ENCODE measurements at regions not wholly inside any gene's neighbourhood (a gene's known extent, or its start where the extent isn't known, plus 50 kb on each side); places are given as distances from the start of the nearest gene placed in this dataset.

- Histone ChIP-seq H3K27me3 (ENCODE audit: low read depth, low read length) (no peaks in the 10 kb centered on the region), H3K4me1 (ENCODE audit: control insufficient read depth in 1 of 2, insufficient read depth in 2 of 2, low read length in 2 of 2) (no peaks in the 10 kb centered on the region), H3K4me3 (ENCODE audit: low read depth in 1 of 2, low read length in 2 of 2) (no peak overlapping the region), H3K27ac (ENCODE audit: low read length) (no peak overlapping the region), H3K36me3 (ENCODE audit: control insufficient read depth in 1 of 2, insufficient read depth in 2 of 2, low read length in 2 of 2) (no peaks in the 10 kb centered on the region), H3K9me3 (ENCODE audit: control insufficient read depth in 1 of 2, low read length in 2 of 2) (no peaks in the 10 kb centered on the region)
Measured at GRCh38 chr16:80459331-80459777, 81.4 kb upstream of the DYNLRB2 start.

- no peak overlapping the region for H3K27ac ChIP-seq (ENCODE audit: low read length)
- no peak overlapping the region for H3K4me3 ChIP-seq (ENCODE audit: low read depth in 1 of 2, low read length in 2 of 2)
- no peaks in the 10 kb centered on the region for H3K27me3 ChIP-seq (ENCODE audit: low read depth, low read length)
- H3K4me1 ChIP-seq (ENCODE audit: control insufficient read depth in 1 of 2, insufficient read depth in 2 of 2, low read length in 2 of 2) = no peaks in the 10 kb centered on the region
- H3K9me3 ChIP-seq (ENCODE audit: control insufficient read depth in 1 of 2, low read length in 2 of 2) = no peaks in the 10 kb centered on the region
- H3K36me3 ChIP-seq (ENCODE audit: control insufficient read depth in 1 of 2, insufficient read depth in 2 of 2, low read length in 2 of 2) = no peaks in the 10 kb centered on the region
Measured at GRCh38 chr16:80457871-80458270, 82.9 kb upstream of the DYNLRB2 start.

GRCh38 chr16:80454802-80455201, 86.0 kb upstream of the DYNLRB2 start:
- Histone ChIP-seq H3K9me3 (ENCODE audit: control insufficient read depth in 1 of 2, low read length in 2 of 2) (no peaks in the 10 kb centered on the region), H3K27me3 (ENCODE audit: low read depth, low read length) (no peaks in the 10 kb centered on the region), H3K36me3 (ENCODE audit: control insufficient read depth in 1 of 2, insufficient read depth in 2 of 2, low read length in 2 of 2) (no peaks in the 10 kb centered on the region), H3K4me1 (ENCODE audit: control insufficient read depth in 1 of 2, insufficient read depth in 2 of 2, low read length in 2 of 2) (no peaks in the 10 kb centered on the region), H3K4me3 (ENCODE audit: low read depth in 1 of 2, low read length in 2 of 2) (no peak overlapping the region), H3K27ac (ENCODE audit: low read length) (no peak overlapping the region)

- Histone ChIP-seq H3K4me3 (ENCODE audit: low read depth in 1 of 2, low read length in 2 of 2) (no peak overlapping the region), H3K4me1 (ENCODE audit: control insufficient read depth in 1 of 2, insufficient read depth in 2 of 2, low read length in 2 of 2) (no peaks in the 10 kb centered on the region), H3K9me3 (ENCODE audit: control insufficient read depth in 1 of 2, low read length in 2 of 2) (no peaks in the 10 kb centered on the region), H3K27ac (ENCODE audit: low read length) (no peak overlapping the region), H3K27me3 (ENCODE audit: low read depth, low read length) (no peaks in the 10 kb centered on the region), H3K36me3 (ENCODE audit: control insufficient read depth in 1 of 2, insufficient read depth in 2 of 2, low read length in 2 of 2) (no peaks in the 10 kb centered on the region)
Measured at GRCh38 chr16:80449392-80449791, 91.4 kb upstream of the DYNLRB2 start.

GRCh38 chr16:80447241-80447640, 93.6 kb upstream of the DYNLRB2 start:
- H3K9me3 ChIP-seq (ENCODE audit: control insufficient read depth in 1 of 2, low read length in 2 of 2) = no peaks in the 10 kb centered on the region
- no peaks in the 10 kb centered on the region for H3K36me3 ChIP-seq (ENCODE audit: control insufficient read depth in 1 of 2, insufficient read depth in 2 of 2, low read length in 2 of 2)
- H3K4me1 ChIP-seq (ENCODE audit: control insufficient read depth in 1 of 2, insufficient read depth in 2 of 2, low read length in 2 of 2) = no peaks in the 10 kb centered on the region
- no peaks in the 10 kb centered on the region for H3K27me3 ChIP-seq (ENCODE audit: low read depth, low read length)
- no peak overlapping the region for H3K4me3 ChIP-seq (ENCODE audit: low read depth in 1 of 2, low read length in 2 of 2)
- no peak overlapping the region for H3K27ac ChIP-seq (ENCODE audit: low read length)

- H3K4me3 ChIP-seq (ENCODE audit: low read depth in 1 of 2, low read length in 2 of 2) = no peak overlapping the region
- H3K27ac ChIP-seq (ENCODE audit: low read length) = no peak overlapping the region
- no peaks in the 10 kb centered on the region for H3K27me3 ChIP-seq (ENCODE audit: low read depth, low read length)
- no peaks in the 10 kb centered on the region for H3K9me3 ChIP-seq (ENCODE audit: control insufficient read depth in 1 of 2, low read length in 2 of 2)
- no peaks in the 10 kb centered on the region for H3K4me1 ChIP-seq (ENCODE audit: control insufficient read depth in 1 of 2, insufficient read depth in 2 of 2, low read length in 2 of 2)
- H3K36me3 ChIP-seq (ENCODE audit: control insufficient read depth in 1 of 2, insufficient read depth in 2 of 2, low read length in 2 of 2) = no peaks in the 10 kb centered on the region
Measured at GRCh38 chr16:80442779-80443178, 98.0 kb upstream of the DYNLRB2 start.

GRCh38 chr16:80441935-80442334, 98.9 kb upstream of the DYNLRB2 start:
- Histone ChIP-seq H3K36me3 (ENCODE audit: control insufficient read depth in 1 of 2, insufficient read depth in 2 of 2, low read length in 2 of 2) (no peaks in the 10 kb centered on the region), H3K4me1 (ENCODE audit: control insufficient read depth in 1 of 2, insufficient read depth in 2 of 2, low read length in 2 of 2) (no peaks in the 10 kb centered on the region), H3K27ac (ENCODE audit: low read length) (no peak overlapping the region), H3K27me3 (ENCODE audit: low read depth, low read length) (no peaks in the 10 kb centered on the region), H3K4me3 (ENCODE audit: low read depth in 1 of 2, low read length in 2 of 2) (no peak overlapping the region), H3K9me3 (ENCODE audit: control insufficient read depth in 1 of 2, low read length in 2 of 2) (no peaks in the 10 kb centered on the region)

GRCh38 chr16:80440667-80441066, 100.1 kb upstream of the DYNLRB2 start:
- H3K4me1 ChIP-seq (ENCODE audit: control insufficient read depth in 1 of 2, insufficient read depth in 2 of 2, low read length in 2 of 2) = no peaks in the 10 kb centered on the region
- no peaks in the 10 kb centered on the region for H3K9me3 ChIP-seq (ENCODE audit: control insufficient read depth in 1 of 2, low read length in 2 of 2)
- H3K27me3 ChIP-seq (ENCODE audit: low read depth, low read length) = no peaks in the 10 kb centered on the region
- H3K27ac ChIP-seq (ENCODE audit: low read length) = no peak overlapping the region
- no peaks in the 10 kb centered on the region for H3K36me3 ChIP-seq (ENCODE audit: control insufficient read depth in 1 of 2, insufficient read depth in 2 of 2, low read length in 2 of 2)
- H3K4me3 ChIP-seq (ENCODE audit: low read depth in 1 of 2, low read length in 2 of 2) = no peak overlapping the region

- no peaks in the 10 kb centered on the region for H3K27me3 ChIP-seq (ENCODE audit: low read depth, low read length)
- H3K4me3 ChIP-seq (ENCODE audit: low read depth in 1 of 2, low read length in 2 of 2) = no peak overlapping the region
Measured at GRCh38 chr16:80437707-80438106, 103.1 kb upstream of the DYNLRB2 start.

GRCh38 chr16:80436510-80436909, 104.3 kb upstream of the DYNLRB2 start:
- no peak overlapping the region for H3K4me3 ChIP-seq (ENCODE audit: low read depth in 1 of 2, low read length in 2 of 2)
- no peaks in the 10 kb centered on the region for H3K27me3 ChIP-seq (ENCODE audit: low read depth, low read length)
- H3K4me1 ChIP-seq (ENCODE audit: control insufficient read depth in 1 of 2, insufficient read depth in 2 of 2, low read length in 2 of 2) = no peaks in the 10 kb centered on the region
- H3K27ac ChIP-seq (ENCODE audit: low read length) = no peak overlapping the region
- H3K9me3 ChIP-seq (ENCODE audit: control insufficient read depth in 1 of 2, low read length in 2 of 2) = no peaks in the 10 kb centered on the region
- H3K36me3 ChIP-seq (ENCODE audit: control insufficient read depth in 1 of 2, insufficient read depth in 2 of 2, low read length in 2 of 2) = no peaks in the 10 kb centered on the region

More at GRCh38 chr16:80437707-80438106, 103.1 kb upstream of the DYNLRB2 start:
- H3K4me1 ChIP-seq (ENCODE audit: control insufficient read depth in 1 of 2, insufficient read depth in 2 of 2, low read length in 2 of 2) = no peaks in the 10 kb centered on the region
- no peaks in the 10 kb centered on the region for H3K9me3 ChIP-seq (ENCODE audit: control insufficient read depth in 1 of 2, low read length in 2 of 2)
- H3K36me3 ChIP-seq (ENCODE audit: control insufficient read depth in 1 of 2, insufficient read depth in 2 of 2, low read length in 2 of 2) = no peaks in the 10 kb centered on the region
- H3K27ac ChIP-seq (ENCODE audit: low read length) = no peak overlapping the region

- Histone ChIP-seq H3K36me3 (ENCODE audit: control insufficient read depth in 1 of 2, insufficient read depth in 2 of 2, low read length in 2 of 2) (no peaks in the 10 kb centered on the region), H3K27me3 (ENCODE audit: low read depth, low read length) (no peaks in the 10 kb centered on the region), H3K4me1 (ENCODE audit: control insufficient read depth in 1 of 2, insufficient read depth in 2 of 2, low read length in 2 of 2) (no peaks in the 10 kb centered on the region), H3K4me3 (ENCODE audit: low read depth in 1 of 2, low read length in 2 of 2) (no peak overlapping the region), H3K9me3 (ENCODE audit: control insufficient read depth in 1 of 2, low read length in 2 of 2) (no peaks in the 10 kb centered on the region), H3K27ac (ENCODE audit: low read length) (no peak overlapping the region)
Measured at GRCh38 chr16:80433623-80434022, 107.2 kb upstream of the DYNLRB2 start.

- Histone ChIP-seq H3K9me3 (ENCODE audit: control insufficient read depth in 1 of 2, low read length in 2 of 2) (no peaks in the 10 kb centered on the region), H3K4me3 (ENCODE audit: low read depth in 1 of 2, low read length in 2 of 2) (no peak overlapping the region), H3K4me1 (ENCODE audit: control insufficient read depth in 1 of 2, insufficient read depth in 2 of 2, low read length in 2 of 2) (no peaks in the 10 kb centered on the region), H3K27me3 (ENCODE audit: low read depth, low read length) (no peaks in the 10 kb centered on the region), H3K27ac (ENCODE audit: low read length) (no peak overlapping the region), H3K36me3 (ENCODE audit: control insufficient read depth in 1 of 2, insufficient read depth in 2 of 2, low read length in 2 of 2) (no peaks in the 10 kb centered on the region)
Measured at GRCh38 chr16:80427795-80428194, 113.0 kb upstream of the DYNLRB2 start.

Measured in muscle layer of duodenum (tissue), 2 donors.